SU-DHL-6 (cell line): ENCODE measurements at regions not wholly inside any gene's neighbourhood (a gene's known extent, or its start where the extent isn't known, plus 50 kb on each side); places are given as distances from the start of the nearest gene placed in this dataset.

ENCODE experiments used
- H2AFZ ChIP-seq: fragments of 200-600 bp; sonication (generic); 2 replicates; pipeline ENCODE4 v1.6.1; 2014; ENCODE audit warnings: low read depth, mild to moderate bottlenecking, moderate library complexity, mixed read lengths, antibody characterized with exemption, low read length; ENCODE audit not compliant: severe bottlenecking
- H3F3A ChIP-seq: fragments of 200-600 bp; shearing (Covaris generic); 2 replicates; pipeline ENCODE4 v1.6.0; 2016; ENCODE audit warnings: antibody characterized with exemption, mild to moderate bottlenecking; ENCODE audit not compliant: insufficient read depth
- H3K27ac ChIP-seq: fragments of 200-600 bp; sonication (generic); 2 replicates; pipeline ENCODE4 v1.5.1; 2016; ENCODE audit warnings: low read depth, mild to moderate bottlenecking, low read length, moderate library complexity, mixed read lengths
- H3K27me3 ChIP-seq: fragments of 200-600 bp; sonication (generic), shearing (Covaris generic); 2 replicates; pipeline ENCODE4 v1.6.0; 2014; ENCODE audit warnings: mild to moderate bottlenecking, low read length
- H3K36me3 ChIP-seq: fragments of 200-600 bp; sonication (generic); 2 replicates; pipeline ENCODE4 v1.6.1; 2014; ENCODE audit warnings: mild to moderate bottlenecking, low read length, mixed read lengths
- H3K4me2 ChIP-seq: fragments of 300-600, 200-600 bp; shearing (Covaris generic), sonication (generic); 2 replicates; pipeline ENCODE4 v1.6.0; 2014; ENCODE audit warnings: low read length, low read depth, mild to moderate bottlenecking; ENCODE audit not compliant: poor library complexity, severe bottlenecking
- H3K4me3 ChIP-seq: fragments of 200-600 bp; sonication (generic); 2 replicates; pipeline ENCODE4 v1.5.1; 2014; ENCODE audit warnings: antibody characterized with exemption, low read length, mild to moderate bottlenecking, mixed read lengths; ENCODE audit not compliant: insufficient read depth, poor library complexity, severe bottlenecking
- H3K79me2 ChIP-seq: fragments of 200-600 bp; sonication (generic); 2 replicates; pipeline ENCODE4 v1.6.1; 2014; ENCODE audit warnings: mild to moderate bottlenecking, low read length, moderate library complexity; ENCODE audit not compliant: insufficient read depth
- H3K9ac ChIP-seq: fragments of 200-600 bp; sonication (generic); 2 replicates; pipeline ENCODE4 v1.7.0; 2014; ENCODE audit warnings: mild to moderate bottlenecking, low read length
- H3K9me2 ChIP-seq: fragments of 200-600 bp; sonication (generic); replicated peaks from 2 replicates; pipeline ENCODE4 v1.6.1; 2014; ENCODE audit warnings: low read length; ENCODE audit not compliant: insufficient read depth
- H3K9me3 ChIP-seq: fragments of 200-600 bp; sonication (generic); 2 replicates; pipeline ENCODE4 v1.6.1; 2014; ENCODE audit warnings: low read length, mixed read lengths; ENCODE audit not compliant: insufficient read depth
- H4K20me1 ChIP-seq: fragments of 200-600 bp; sonication (generic); 2 replicates; pipeline ENCODE4 v1.6.1; 2014; ENCODE audit warnings: low read depth, mild to moderate bottlenecking, antibody characterized with exemption, low read length, moderate library complexity, mixed read lengths
- EZH2phosphoT487 ChIP-seq: fragments of 200-600 bp; sonication (generic), shearing (Covaris generic); conservative IDR thresholded peaks from 2 replicates; pipeline ENCODE4 v1.6.1; 2018; ENCODE audit warnings: mild to moderate bottlenecking, antibody characterized with exemption, low read length, moderate library complexity, mixed read lengths
- TF ChIP-seq, protein P1 (sequence below): fragments of 200-600 bp; sonication (generic); IDR thresholded peaks from one replicate; pipeline ENCODE4 v1.5.1; 2017; ENCODE audit warnings: antibody characterized with exemption, mild to moderate bottlenecking, low read length, moderate library complexity; ENCODE audit not compliant: insufficient read depth, poor library complexity, severe bottlenecking

DNA sequence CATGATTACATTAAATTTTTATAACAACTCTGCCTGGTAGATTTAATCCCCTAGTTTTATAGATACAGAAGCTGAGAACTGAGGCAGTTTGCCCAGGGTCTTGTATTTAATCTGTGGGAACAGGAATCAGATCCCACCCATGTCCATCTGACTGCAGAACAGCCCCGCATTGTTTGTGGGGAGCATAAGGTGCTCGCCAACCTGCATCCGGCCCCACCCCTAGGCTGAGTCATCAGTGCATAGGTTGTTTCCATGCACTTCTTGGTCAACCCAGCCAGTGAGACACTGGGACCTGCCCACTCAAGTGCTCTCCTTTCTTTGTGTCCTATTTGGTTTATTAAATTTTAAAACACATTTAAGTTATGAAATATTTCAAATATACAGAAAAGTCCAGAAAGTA lies 266.2 kb downstream of the OPA1 start:
- Histone ChIP-seq H3K4me2 (no peak overlapping the region), H3K9ac (no peak overlapping the region), H3K9me2 (no peaks in the 10 kb centered on the region), H3K79me2 (no peaks in the 10 kb centered on the region), H3K9me3 (no peaks in the 10 kb centered on the region), H3K27ac (no peak overlapping the region), H4K20me1 (no peaks in the 10 kb centered on the region), H3K27me3 (no peaks in the 10 kb centered on the region), H2AFZ (no peak overlapping the region), H3K36me3 (no peaks in the 10 kb centered on the region), H3F3A (no peaks in the 10 kb centered on the region), H3K4me3 (no peak overlapping the region)
- no peak for TF ChIP-seq EZH2phosphoT487
- TF ChIP-seq, protein P1, sequence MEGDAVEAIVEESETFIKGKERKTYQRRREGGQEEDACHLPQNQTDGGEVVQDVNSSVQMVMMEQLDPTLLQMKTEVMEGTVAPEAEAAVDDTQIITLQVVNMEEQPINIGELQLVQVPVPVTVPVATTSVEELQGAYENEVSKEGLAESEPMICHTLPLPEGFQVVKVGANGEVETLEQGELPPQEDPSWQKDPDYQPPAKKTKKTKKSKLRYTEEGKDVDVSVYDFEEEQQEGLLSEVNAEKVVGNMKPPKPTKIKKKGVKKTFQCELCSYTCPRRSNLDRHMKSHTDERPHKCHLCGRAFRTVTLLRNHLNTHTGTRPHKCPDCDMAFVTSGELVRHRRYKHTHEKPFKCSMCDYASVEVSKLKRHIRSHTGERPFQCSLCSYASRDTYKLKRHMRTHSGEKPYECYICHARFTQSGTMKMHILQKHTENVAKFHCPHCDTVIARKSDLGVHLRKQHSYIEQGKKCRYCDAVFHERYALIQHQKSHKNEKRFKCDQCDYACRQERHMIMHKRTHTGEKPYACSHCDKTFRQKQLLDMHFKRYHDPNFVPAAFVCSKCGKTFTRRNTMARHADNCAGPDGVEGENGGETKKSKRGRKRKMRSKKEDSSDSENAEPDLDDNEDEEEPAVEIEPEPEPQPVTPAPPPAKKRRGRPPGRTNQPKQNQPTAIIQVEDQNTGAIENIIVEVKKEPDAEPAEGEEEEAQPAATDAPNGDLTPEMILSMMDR: no peak

DNA sequence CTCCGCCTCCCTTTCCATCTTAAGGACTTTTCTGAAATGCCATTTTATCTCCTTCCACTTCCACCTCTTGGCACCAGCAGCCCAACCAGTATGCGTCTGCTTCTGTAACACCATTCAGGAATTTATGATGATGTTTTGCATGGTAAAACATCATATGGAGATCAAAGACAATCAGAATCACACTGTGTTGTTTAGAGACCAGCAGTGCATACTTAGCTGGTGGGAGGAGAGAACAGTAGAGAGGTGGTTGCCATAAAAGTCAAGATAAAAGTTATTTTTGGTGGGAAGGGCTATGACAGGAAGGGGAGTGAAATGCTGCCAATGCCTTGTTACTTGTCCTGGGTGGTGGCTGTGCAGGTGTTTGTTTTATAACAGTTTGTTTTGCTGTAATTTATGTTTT lies 268.0 kb downstream of the OPA1 start:
- TF ChIP-seq, protein P1: no peak
- Histone ChIP-seq H3K9ac (no peak overlapping the region), H3K9me3 (no peaks in the 10 kb centered on the region)

DNA sequence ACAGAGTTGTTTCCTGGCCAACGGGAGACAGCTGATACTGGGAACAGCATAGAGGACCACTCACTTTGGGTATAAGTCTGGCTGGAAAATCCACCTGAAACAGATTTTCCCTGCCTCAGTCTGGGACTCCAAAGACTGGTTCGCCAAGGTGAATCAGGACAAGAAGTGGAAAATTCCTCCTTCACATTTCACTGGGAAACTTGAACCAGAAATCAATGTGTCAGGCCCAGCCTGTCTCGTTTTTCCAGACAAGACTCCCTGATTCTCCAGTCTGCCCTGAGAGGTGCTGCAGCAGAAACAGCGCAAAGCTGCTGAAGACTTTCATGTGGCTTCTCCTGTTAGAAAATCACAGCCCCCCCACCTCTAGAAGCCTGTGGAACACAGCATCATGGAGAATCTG lies 269.8 kb downstream of the OPA1 start:
- H2AFZ ChIP-seq: no peak overlapping the region
- no peak overlapping the region for H3K27ac ChIP-seq
- H3K4me3 ChIP-seq: no peak overlapping the region
- TF ChIP-seq, protein P1: no peak
- TF ChIP-seq EZH2phosphoT487: no peak
- no peak overlapping the region for H3K4me2 ChIP-seq
- no peaks in the 10 kb centered on the region for H3K9me2 ChIP-seq
- no peaks in the 10 kb centered on the region for H3F3A ChIP-seq
- H3K79me2 ChIP-seq: no peaks in the 10 kb centered on the region
- H4K20me1 ChIP-seq: no peaks in the 10 kb centered on the region
- H3K27me3 ChIP-seq: no peaks in the 10 kb centered on the region
- H3K9me3 ChIP-seq: no peaks in the 10 kb centered on the region
- H3K9ac ChIP-seq: no peak overlapping the region
- no peaks in the 10 kb centered on the region for H3K36me3 ChIP-seq

More for the DNA sequence above, 268.0 kb downstream of the OPA1 start:
- no peak overlapping the region for H3K27ac ChIP-seq
- no peaks in the 10 kb centered on the region for H3F3A ChIP-seq
- no peaks in the 10 kb centered on the region for H3K36me3 ChIP-seq
- H3K27me3 ChIP-seq: no peaks in the 10 kb centered on the region
- no peaks in the 10 kb centered on the region for H3K79me2 ChIP-seq
- H3K4me3 ChIP-seq: no peak overlapping the region
- no peaks in the 10 kb centered on the region for H4K20me1 ChIP-seq
- no peak overlapping the region for H2AFZ ChIP-seq
- H3K4me2 ChIP-seq: no peak overlapping the region
- no peaks in the 10 kb centered on the region for H3K9me2 ChIP-seq
